Loucy (cell line): ENCODE measurements at regions not wholly inside any gene's neighbourhood (a gene's known extent, or its start where the extent isn't known, plus 50 kb on each side); places are given as distances from the start of the nearest gene placed in this dataset.

Experiments
- EZH2phosphoT487 ChIP-seq: fragments of 200-600 bp; IDR thresholded peaks from 2 replicates; pipeline ENCODE4 v1.6.1; 2018; ENCODE audit warnings: antibody characterized with exemption, mild to moderate bottlenecking, moderate library complexity, borderline replicate concordance
- TF ChIP-seq, protein P1 (sequence below): fragments of 200-600 bp; sonication (generic); conservative IDR thresholded peaks from 2 replicates; pipeline ENCODE4 v1.5.1; 2014; ENCODE audit warnings: mild to moderate bottlenecking, antibody characterized with exemption, low read length

DNA sequence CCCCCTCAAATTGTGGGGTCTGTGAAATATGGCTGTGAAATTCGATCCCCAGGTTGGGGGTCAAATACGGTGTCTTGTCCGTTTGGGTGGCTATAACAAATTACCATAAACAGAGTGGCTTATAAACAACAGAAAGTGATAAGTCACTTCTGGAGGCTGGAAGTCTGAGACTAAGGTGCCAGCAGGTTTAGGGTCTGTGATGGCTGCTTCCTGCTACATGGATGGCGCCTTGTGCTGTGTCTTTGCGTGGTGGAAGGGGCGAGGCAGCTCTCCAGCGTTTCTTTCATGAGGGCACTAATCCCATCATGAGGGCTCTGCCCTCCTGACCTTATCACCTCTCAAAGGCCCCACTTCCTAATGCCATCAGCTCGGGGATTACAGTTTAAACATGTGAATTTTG, 120.0 kb downstream of the IRF8 start:
- TF ChIP-seq, protein P1, sequence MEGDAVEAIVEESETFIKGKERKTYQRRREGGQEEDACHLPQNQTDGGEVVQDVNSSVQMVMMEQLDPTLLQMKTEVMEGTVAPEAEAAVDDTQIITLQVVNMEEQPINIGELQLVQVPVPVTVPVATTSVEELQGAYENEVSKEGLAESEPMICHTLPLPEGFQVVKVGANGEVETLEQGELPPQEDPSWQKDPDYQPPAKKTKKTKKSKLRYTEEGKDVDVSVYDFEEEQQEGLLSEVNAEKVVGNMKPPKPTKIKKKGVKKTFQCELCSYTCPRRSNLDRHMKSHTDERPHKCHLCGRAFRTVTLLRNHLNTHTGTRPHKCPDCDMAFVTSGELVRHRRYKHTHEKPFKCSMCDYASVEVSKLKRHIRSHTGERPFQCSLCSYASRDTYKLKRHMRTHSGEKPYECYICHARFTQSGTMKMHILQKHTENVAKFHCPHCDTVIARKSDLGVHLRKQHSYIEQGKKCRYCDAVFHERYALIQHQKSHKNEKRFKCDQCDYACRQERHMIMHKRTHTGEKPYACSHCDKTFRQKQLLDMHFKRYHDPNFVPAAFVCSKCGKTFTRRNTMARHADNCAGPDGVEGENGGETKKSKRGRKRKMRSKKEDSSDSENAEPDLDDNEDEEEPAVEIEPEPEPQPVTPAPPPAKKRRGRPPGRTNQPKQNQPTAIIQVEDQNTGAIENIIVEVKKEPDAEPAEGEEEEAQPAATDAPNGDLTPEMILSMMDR = no peak
- TF ChIP-seq EZH2phosphoT487 = no peak
